ENCODE measurements at regions not wholly inside any gene's neighbourhood (a gene's known extent, or its start where the extent isn't known, plus 50 kb on each side); places are given as distances from the start of the nearest gene placed in this dataset.
A peak's percentile ranks its signal among the peaks of the same experiment; 100 is the strongest.
"Not testable (repeated sequence)": the region's sequence is repeated elsewhere in the genome, so short reads cannot be mapped to it uniquely, and the experiment has no call there.

GRCh38 chr1:146393154-146393553 lies 164.3 kb upstream of the NOTCH2NLA start:
- WGBS (ENCODE audit: low lambda C conversion rate), result 84% methylated on average over 19 of the region's 19 CpGs
- DNase-seq; H3K36me3 ChIP-seq (replicated peaks in 1 of 2; ENCODE audit: control insufficient read depth in 1 of 2, insufficient read depth in 2 of 2, low read length in 1 of 2); H3F3A ChIP-seq (replicated peaks; ENCODE audit: insufficient read depth); H3K9ac ChIP-seq; H4K20me1 ChIP-seq (ENCODE audit: insufficient read depth); H3K4me3 ChIP-seq (ENCODE audit: low read depth in 2 of 2, low read length in 1 of 2); H3K27me3 ChIP-seq (ENCODE audit: insufficient read depth); H2AFZ ChIP-seq (ENCODE audit: low read depth); H3K79me2 ChIP-seq (ENCODE audit: insufficient read depth); H3K27ac ChIP-seq (ENCODE audit: low read depth in 2 of 2, low read length in 1 of 2); CTCF ChIA-PET; H3K9me3 ChIP-seq; H3K9me2 ChIP-seq; H3K4me1 ChIP-seq (ENCODE audit: control insufficient read depth in 1 of 2, insufficient read depth in 2 of 2, low read depth in 1 of 2, low read length in 1 of 2); POLR2A ChIA-PET; H3K4me2 ChIP-seq: not testable (repeated sequence)

- H3K27ac ChIP-seq (ENCODE audit: low read depth in 2 of 2, low read length in 1 of 2); CTCF ChIA-PET; DNase-seq; H3K4me3 ChIP-seq (ENCODE audit: low read depth in 2 of 2, low read length in 1 of 2); H3K9me3 ChIP-seq; H3K36me3 ChIP-seq (replicated peaks in 1 of 2; ENCODE audit: control insufficient read depth in 1 of 2, insufficient read depth in 2 of 2, low read length in 1 of 2); H3K79me2 ChIP-seq (ENCODE audit: insufficient read depth); H3F3A ChIP-seq (replicated peaks; ENCODE audit: insufficient read depth); POLR2A ChIA-PET; H3K9ac ChIP-seq; H3K27me3 ChIP-seq (ENCODE audit: insufficient read depth); H3K9me2 ChIP-seq; H3K4me2 ChIP-seq; H2AFZ ChIP-seq (ENCODE audit: low read depth); H4K20me1 ChIP-seq (ENCODE audit: insufficient read depth); H3K4me1 ChIP-seq (ENCODE audit: control insufficient read depth in 1 of 2, insufficient read depth in 2 of 2, low read depth in 1 of 2, low read length in 1 of 2): not testable (repeated sequence)
- WGBS (ENCODE audit: low lambda C conversion rate), result no CpG with 5 or more reads among the region's 6 CpGs
Measured at GRCh38 chr1:146389178-146389577, 160.4 kb upstream of the NOTCH2NLA start.

GRCh38 chr1:146387750-146388469 lies 159.1 kb upstream of the NOTCH2NLA start:
- H4K20me1 ChIP-seq (ENCODE audit: insufficient read depth); H2AFZ ChIP-seq (ENCODE audit: low read depth); H3K27me3 ChIP-seq (ENCODE audit: insufficient read depth); H3K4me1 ChIP-seq (ENCODE audit: control insufficient read depth in 1 of 2, insufficient read depth in 2 of 2, low read depth in 1 of 2, low read length in 1 of 2); H3F3A ChIP-seq (replicated peaks; ENCODE audit: insufficient read depth); H3K9me3 ChIP-seq; H3K9me2 ChIP-seq; CTCF ChIA-PET; H3K36me3 ChIP-seq (replicated peaks in 1 of 2; ENCODE audit: control insufficient read depth in 1 of 2, insufficient read depth in 2 of 2, low read length in 1 of 2); DNase-seq; H3K79me2 ChIP-seq (ENCODE audit: insufficient read depth); H3K4me3 ChIP-seq (ENCODE audit: low read depth in 2 of 2, low read length in 1 of 2): not testable (repeated sequence)
- Histone ChIP-seq H3K4me2 (peak overlapping the region; percentile 78; the same call in 1 of the 2 replicates), H3K27ac (ENCODE audit: low read depth in 2 of 2, low read length in 1 of 2) (peak overlapping the region; percentile 64 to 96; a peak in 3 of 4 replicates), H3K9ac (peak overlapping the region; percentile 28; the same call in 1 of the 2 replicates)
- POLR2A ChIA-PET, result interaction anchor here (1.0 to 1.3 kb wide), 5 partner anchors 10 to 696 kb away, joined by 3 to 36 read pairs (median 4); no protein-coding TSS in a partner anchor
- WGBS (ENCODE audit: low lambda C conversion rate), result 61% methylated on average over 9 of the region's 10 CpGs

GRCh38 chr1:146386851-146387749 lies 158.3 kb upstream of the NOTCH2NLA start:
- H3K79me2 ChIP-seq (ENCODE audit: insufficient read depth); H3K9me2 ChIP-seq; H4K20me1 ChIP-seq (ENCODE audit: insufficient read depth); H3K4me1 ChIP-seq (ENCODE audit: control insufficient read depth in 1 of 2, insufficient read depth in 2 of 2, low read depth in 1 of 2, low read length in 1 of 2); H3K27me3 ChIP-seq (ENCODE audit: insufficient read depth); H3K9me3 ChIP-seq; CTCF ChIA-PET; DNase-seq; H3F3A ChIP-seq (replicated peaks; ENCODE audit: insufficient read depth); H3K36me3 ChIP-seq (replicated peaks in 1 of 2; ENCODE audit: control insufficient read depth in 1 of 2, insufficient read depth in 2 of 2, low read length in 1 of 2): not testable (repeated sequence)
- 0% methylated on average over 26 of the region's 39 CpGs for WGBS (ENCODE audit: low lambda C conversion rate)
- H3K4me2 ChIP-seq, result peak overlapping the region; percentile 78; the same call in 1 of the 2 replicates
- H3K9ac ChIP-seq, result peak overlapping the region; percentile 81
- peak overlapping the region; percentile 82 to 96 for H3K27ac ChIP-seq (ENCODE audit: low read depth in 2 of 2, low read length in 1 of 2)
- peak overlapping the region; percentile 42 to 64 for H3K4me3 ChIP-seq (ENCODE audit: low read depth in 2 of 2, low read length in 1 of 2)
- peak overlapping the region; percentile 83; the same call in 1 of the 2 replicates for H2AFZ ChIP-seq (ENCODE audit: low read depth)
- POLR2A ChIA-PET, result interaction anchor here (1.0 to 1.3 kb wide), 5 partner anchors 9 to 697 kb away, joined by 3 to 36 read pairs (median 4); no protein-coding TSS in a partner anchor
- peak; percentile 33; the same call in 1 of the 2 replicates for TF ChIP-seq REST (IDR thresholded peaks at IDR 0.05; ENCODE audit: low read depth, low read length)
- 0 out of 2 replicates have a peak, but pooled peaks have one; percentile 9 for TF ChIP-seq NFIC (IDR thresholded peaks at IDR 0.05; ENCODE audit: borderline replicate concordance)
- peak; percentile 99 for TF ChIP-seq SIN3A (IDR thresholded peaks at IDR 0.05; ENCODE audit: borderline replicate concordance, low read depth, low read length)
- peak; percentile 53 for TF ChIP-seq TCF12 (IDR thresholded peaks at IDR 0.05)
- peak; percentile 98 for TF ChIP-seq POLR2AphosphoS5 (IDR thresholded peaks at IDR 0.05; ENCODE audit: low read depth, low read length)
- peak; percentile 51; the same call in 1 of the 2 replicates for TF ChIP-seq FOSL2 (IDR thresholded peaks at IDR 0.05; ENCODE audit: borderline replicate concordance, low read depth)
- TF ChIP-seq ELF1 (IDR thresholded peaks at IDR 0.05), result peak; percentile 29; the same call in 1 of the 2 replicates

Data from SK-N-SH (cell line).